CD14-positive monocyte (primary cell): ENCODE measurements at regions not wholly inside any gene's neighbourhood (a gene's known extent, or its start where the extent isn't known, plus 50 kb on each side); places are given as distances from the start of the nearest gene placed in this dataset.

Experiments
- DNase-seq, 3 donors: peaks; one replicate each; pipeline ENCODE4 v3.0.0-alpha.2; 2011 to 2022
- H2AFZ ChIP-seq: 2 replicates; pipeline ENCODE4 v1.6.0; 2012; ENCODE audit warnings: mild to moderate bottlenecking, low read depth, low read length, inconsistent platforms; ENCODE audit not compliant: insufficient read depth, poor library complexity, severe bottlenecking
- H3K27ac ChIP-seq, 2 donors: 1 replicate in 1 of 2; 2 replicates in 1 of 2; pipeline ENCODE4 v1.5.1; 2012 to 2013; ENCODE audit warnings: low read length in 2 of 2, control low read depth in 1 of 2, inconsistent platforms in 1 of 2, low read depth in 1 of 2, mild to moderate bottlenecking in 1 of 2
- H3K27me3 ChIP-seq, 2 donors: one replicate each; pipeline versions ENCODE4 v1.6.0 to v1.6.1; 2011 to 2013; ENCODE audit warnings: low read length in 2 of 2; ENCODE audit not compliant: control insufficient read depth in 2 of 2, insufficient read depth in 2 of 2
- H3K36me3 ChIP-seq, 2 donors: replicated peaks in 1 of 2; 1 replicate in 1 of 2; 2 replicates in 1 of 2; pipeline versions ENCODE4 v1.5.1 to v1.6.1; 2012 to 2013; ENCODE audit warnings: low read length in 2 of 2, control low read depth in 1 of 2, inconsistent platforms in 1 of 2, mild to moderate bottlenecking in 1 of 2; ENCODE audit not compliant: insufficient read depth in 2 of 2, control insufficient read depth in 1 of 2
- H3K4me1 ChIP-seq, 2 donors: 1 replicate in 1 of 2; 2 replicates in 1 of 2; pipeline versions ENCODE4 v1.5.1 to v1.6.1; 2012 to 2013; ENCODE audit warnings: low read length in 2 of 2, control low read depth in 1 of 2, inconsistent platforms in 1 of 2, mild to moderate bottlenecking in 1 of 2, moderate library complexity in 1 of 2; ENCODE audit not compliant: insufficient read depth in 2 of 2, control insufficient read depth in 1 of 2
- H3K4me2 ChIP-seq: replicated peaks from 2 replicates; pipeline ENCODE3; 2012; ENCODE audit warnings: low read length, moderate library complexity, mild to moderate bottlenecking; ENCODE audit not compliant: poor library complexity, severe bottlenecking; ENCODE audit errors: extremely low read depth
- H3K4me3 ChIP-seq, 3 experiments: fragments of 200-600 bp in 1 of 3; sonication (generic) in 1 of 3; replicated peaks in 1 of 3; 1 replicate in 2 of 3; 2 replicates in 1 of 3; pipeline ENCODE4 v1.5.1; 2011 to 2013; ENCODE audit warnings: low read length in 3 of 3, mild to moderate bottlenecking in 3 of 3, control low read depth in 2 of 3, low read depth in 2 of 3, inconsistent platforms in 1 of 3, moderate library complexity in 1 of 3
- H3K79me2 ChIP-seq: 2 replicates; pipeline ENCODE4 v1.6.0; 2012; ENCODE audit warnings: mild to moderate bottlenecking, control low read depth, inconsistent platforms, low read length, moderate library complexity; ENCODE audit not compliant: insufficient read depth
- H3K9ac ChIP-seq: 2 replicates; pipeline ENCODE4 v1.6.0; 2017; ENCODE audit warnings: low read length, mild to moderate bottlenecking; ENCODE audit not compliant: insufficient read depth, poor library complexity, severe bottlenecking
- H3K9me3 ChIP-seq, 2 donors: replicated peaks in 1 of 2; 1 replicate in 1 of 2; 2 replicates in 1 of 2; pipeline versions ENCODE4 v1.5.1 to v1.6.1; 2012 to 2013; ENCODE audit warnings: low read length in 2 of 2, control low read depth in 1 of 2; ENCODE audit not compliant: control insufficient read depth in 1 of 2, insufficient read depth in 1 of 2
- H4K20me1 ChIP-seq: 2 replicates; pipeline ENCODE4 v1.6.0; 2012; ENCODE audit warnings: mild to moderate bottlenecking, low read length, control low read depth, moderate library complexity; ENCODE audit not compliant: insufficient read depth
- H3K27ac Mint-ChIP-seq, 7 donors: one replicate each; pipeline ENCODE4 v1.8.0; 2020; ENCODE audit warnings: mild to moderate bottlenecking in 7 of 7, mixed read lengths in 7 of 7, moderate library complexity in 6 of 7, inconsistent platforms in 2 of 7
- H3K27me3 Mint-ChIP-seq, 3 donors: one replicate each; pipeline ENCODE4 v1.8.0; 2021 to 2022; ENCODE audit warnings: low read depth in 3 of 3, mild to moderate bottlenecking in 3 of 3, mixed read lengths in 3 of 3, moderate library complexity in 3 of 3, inconsistent platforms in 1 of 3
- H3K36me3 Mint-ChIP-seq, 2 donors: one replicate each; pipeline ENCODE4 v1.8.0; 2020; ENCODE audit warnings: mixed read lengths in 2 of 2, inconsistent platforms in 1 of 2, mild to moderate bottlenecking in 1 of 2
- H3K4me1 Mint-ChIP-seq: one replicate; pipeline ENCODE4 v1.8.0; 2020; ENCODE audit warnings: mild to moderate bottlenecking, mixed read lengths
- H3K4me3 Mint-ChIP-seq, 2 donors: one replicate each; pipeline ENCODE4 v1.8.0; 2020; ENCODE audit warnings: mild to moderate bottlenecking in 2 of 2, mixed read lengths in 2 of 2, moderate library complexity in 1 of 2
- H3K9me3 Mint-ChIP-seq, 7 donors: one replicate each; pipeline ENCODE4 v1.8.0; 2020 to 2022; ENCODE audit warnings: mixed read lengths in 7 of 7, mild to moderate bottlenecking in 6 of 7, moderate library complexity in 6 of 7, inconsistent platforms in 2 of 7
- CTCF ChIP-seq: fragments of 200-600 bp; IDR thresholded peaks from one replicate; pipeline ENCODE4 v1.8.0; 2022; ENCODE audit warnings: antibody characterized with exemption, mild to moderate bottlenecking
- WGBS: methylation state at CpG from one replicate; pipeline ENCODE4 v1.1.5; 2013; ENCODE audit warnings: missing lambda C conversion rate; ENCODE audit not compliant: insufficient coverage; 5-methylcytosine and 5-hydroxymethylcytosine counted together
- intact Hi-C, 2 donors: fragments of 100-400 bp; cut with micrococcal nuclease; formaldehyde crosslinking; loops; one replicate each; pipeline versions ENCODE4 v1.15.0 to v1.15.1; 2023

- Histone ChIP-seq H4K20me1 (no peaks in the 10 kb centered on the region), H3K36me3 (no peaks in the 10 kb centered on the region), H3K27me3 (no peaks in the 10 kb centered on the region), H2AFZ (no peak overlapping the region), H3K4me3 (no peak overlapping the region), H3K4me1 (no peaks in the 10 kb centered on the region), H3K79me2 (no peaks in the 10 kb centered on the region), H3K9ac (no peak overlapping the region), H3K4me2 (no peak overlapping the region), H3K27ac (no peak overlapping the region), H3K9me3 (peaks cover 27 to 44% of the 10 kb centered on the region in 2 donors)
- Mint-ChIP-seq H3K36me3 (no peaks in the 10 kb centered on the region), H3K27ac (no peak overlapping the region), H3K4me1 (no peaks in the 10 kb centered on the region), H3K4me3 (no peak overlapping the region), H3K27me3 (peaks cover 0 to 2% (median 2%) of the 10 kb centered on the region in 3 donors), H3K9me3 (peaks cover 19 to 40% (median 32%) of the 10 kb centered on the region in 7 donors)
- no peak for DNase-seq
- TF ChIP-seq CTCF = no peak
- WGBS = 100% methylated on average over 1 of the region's 3 CpGs
- intact Hi-C loops = no loop called here
Measured at GRCh38 chr6:99024089-99024488, 76.3 kb upstream of the FBXL4 start.

- WGBS = 97% methylated on average over 9 of the region's 9 CpGs
- TF ChIP-seq CTCF = no peak
- no peak overlapping the region for H3K4me2 ChIP-seq
- peaks cover 8% of the 10 kb centered on the region for H3K4me1 Mint-ChIP-seq
- no peaks in the 10 kb centered on the region for H4K20me1 ChIP-seq
- H3K9me3 ChIP-seq = peaks cover 27 to 41% of the 10 kb centered on the region in 2 donors
- H3K27me3 Mint-ChIP-seq = peaks cover 2 to 3% (median 2%) of the 10 kb centered on the region in 3 donors
- no peak overlapping the region for H3K9ac ChIP-seq
- no peak overlapping the region for H3K4me3 ChIP-seq
- no peak overlapping the region for H3K27ac ChIP-seq
- no peak overlapping the region for H3K27ac Mint-ChIP-seq
- H3K36me3 Mint-ChIP-seq = no peaks in the 10 kb centered on the region
- H3K27me3 ChIP-seq = no peaks in the 10 kb centered on the region
- no peak overlapping the region for H2AFZ ChIP-seq
- no peak overlapping the region for H3K4me3 Mint-ChIP-seq
- no peaks in the 10 kb centered on the region for H3K36me3 ChIP-seq
- peaks cover 13 to 37% (median 27%) of the 10 kb centered on the region in 7 donors for H3K9me3 Mint-ChIP-seq
- no peak for DNase-seq
- peaks cover 0 to 5% of the 10 kb centered on the region in 2 donors for H3K4me1 ChIP-seq
- H3K79me2 ChIP-seq = no peaks in the 10 kb centered on the region
- intact Hi-C loops = no loop called here
Measured at GRCh38 chr6:99022039-99022609, 74.4 kb upstream of the FBXL4 start.
